ENCODE measurements at regions not wholly inside any gene's neighbourhood (a gene's known extent, or its start where the extent isn't known, plus 50 kb on each side); places are given as distances from the start of the nearest gene placed in this dataset.

GRCh38 chr16:79928142-79928873 is 327.8 kb upstream of the MAF start:
- TF ChIP-seq CTCF (IDR thresholded peaks at IDR 0.05) (no peak), POLR2A (IDR thresholded peaks at IDR 0.05) (no peak)
